ENCODE measurements at regions not wholly inside any gene's neighbourhood (a gene's known extent, or its start where the extent isn't known, plus 50 kb on each side); places are given as distances from the start of the nearest gene placed in this dataset.

GRCh38 chr7:17497136-17497535 is 198.7 kb downstream of the AHR start:
- Histone ChIP-seq H3F3A (ENCODE audit: insufficient read depth, low read depth) (no peaks in the 10 kb centered on the region), H3K4me2 (no peak overlapping the region), H4K20me1 (ENCODE audit: insufficient read depth) (no peaks in the 10 kb centered on the region), H3K4me3 (no peak overlapping the region), H3K27me3 (ENCODE audit: insufficient read depth, low read depth) (no peaks in the 10 kb centered on the region), H3K27ac (no peak overlapping the region), H3K36me3 (ENCODE audit: low read depth) (no peaks in the 10 kb centered on the region), H3K9me2 (ENCODE audit: insufficient read depth) (no peaks in the 10 kb centered on the region), H3K79me2 (ENCODE audit: low read depth) (no peaks in the 10 kb centered on the region), H2AFZ (no peak overlapping the region), H3K9me3 (ENCODE audit: insufficient read depth, low read depth) (no peaks in the 10 kb centered on the region), H3K4me1 (replicated peaks; ENCODE audit: insufficient read depth) (peaks cover 8% of the 10 kb centered on the region; the same call in 1 of the 2 replicates)
- TF ChIP-seq CTCF (conservative IDR thresholded peaks at IDR 0.05): no peak
- TF ChIP-seq EZH2 (IDR thresholded peaks at IDR 0.05; ENCODE audit: low read depth): no peak
- intact Hi-C loops (cut with micrococcal nuclease; ENCODE audit: unreplicated experiment): no loop called here
- BruUV-seq (replicated peaks): no TSS peak
- CTCF ChIA-PET: no interaction called here
- DNase-seq: no peak
- POLR2A ChIA-PET (ENCODE audit: unreplicated experiment): no interaction called here

GRCh38 chr7:17497549-17498167 is 199.2 kb downstream of the AHR start:
- POLR2A ChIA-PET (ENCODE audit: unreplicated experiment): interaction anchor here (0.6 kb wide), 1 partner anchor 924 kb away, joined by 4 read pairs; no protein-coding TSS in a partner anchor
- no peaks in the 10 kb centered on the region for H3K27me3 ChIP-seq (ENCODE audit: insufficient read depth, low read depth)
- no peak overlapping the region for H3K4me3 ChIP-seq
- CTCF ChIA-PET: no interaction called here
- no peak overlapping the region for H3K4me2 ChIP-seq
- H2AFZ ChIP-seq: no peak overlapping the region
- DNase-seq: no peak
- no peaks in the 10 kb centered on the region for H3K9me2 ChIP-seq (ENCODE audit: insufficient read depth)
- H3K9me3 ChIP-seq (ENCODE audit: insufficient read depth, low read depth): no peaks in the 10 kb centered on the region
- intact Hi-C loops (cut with micrococcal nuclease; ENCODE audit: unreplicated experiment): no loop called here
- H3K79me2 ChIP-seq (ENCODE audit: low read depth): no peaks in the 10 kb centered on the region
- H3F3A ChIP-seq (ENCODE audit: insufficient read depth, low read depth): no peaks in the 10 kb centered on the region
- no peak overlapping the region for H3K27ac ChIP-seq
- no peaks in the 10 kb centered on the region for H3K36me3 ChIP-seq (ENCODE audit: low read depth)
- no peaks in the 10 kb centered on the region for H4K20me1 ChIP-seq (ENCODE audit: insufficient read depth)
- BruUV-seq (replicated peaks): no TSS peak
- TF ChIP-seq EZH2 (IDR thresholded peaks at IDR 0.05; ENCODE audit: low read depth): no peak
- TF ChIP-seq CTCF (conservative IDR thresholded peaks at IDR 0.05): no peak
- peaks cover 8% of the 10 kb centered on the region; the same call in 1 of the 2 replicates for H3K4me1 ChIP-seq (replicated peaks; ENCODE audit: insufficient read depth)

GRCh38 chr7:17498230-17498629 is 199.8 kb downstream of the AHR start:
- H3K27me3 ChIP-seq (ENCODE audit: insufficient read depth, low read depth): no peaks in the 10 kb centered on the region
- no peak overlapping the region for H3K4me2 ChIP-seq
- H3K36me3 ChIP-seq (ENCODE audit: low read depth): no peaks in the 10 kb centered on the region
- H3K9me2 ChIP-seq (ENCODE audit: insufficient read depth): no peaks in the 10 kb centered on the region
- no peak overlapping the region for H3K27ac ChIP-seq
- no peaks in the 10 kb centered on the region for H3K9me3 ChIP-seq (ENCODE audit: insufficient read depth, low read depth)
- no peak overlapping the region for H3K4me3 ChIP-seq
- intact Hi-C loops (cut with micrococcal nuclease; ENCODE audit: unreplicated experiment): no loop called here
- ChIA-PET CTCF (no interaction called here), POLR2A (ENCODE audit: unreplicated experiment) (interaction anchor here (0.6 kb wide), 1 partner anchor 924 kb away, joined by 4 read pairs; no protein-coding TSS in a partner anchor)
- H3F3A ChIP-seq (ENCODE audit: insufficient read depth, low read depth): no peaks in the 10 kb centered on the region
- no peak for DNase-seq
- no peak overlapping the region for H2AFZ ChIP-seq
- BruUV-seq (replicated peaks): no TSS peak
- no peaks in the 10 kb centered on the region for H4K20me1 ChIP-seq (ENCODE audit: insufficient read depth)
- H3K4me1 ChIP-seq (replicated peaks; ENCODE audit: insufficient read depth): peaks cover 8% of the 10 kb centered on the region; the same call in 1 of the 2 replicates
- no peak for TF ChIP-seq EZH2 (IDR thresholded peaks at IDR 0.05; ENCODE audit: low read depth)
- no peak for TF ChIP-seq CTCF (conservative IDR thresholded peaks at IDR 0.05)
- H3K79me2 ChIP-seq (ENCODE audit: low read depth): no peaks in the 10 kb centered on the region

All from PC-9 (cell line).